ENCODE measurements at regions not wholly inside any gene's neighbourhood (a gene's known extent, or its start where the extent isn't known, plus 50 kb on each side); places are given as distances from the start of the nearest gene placed in this dataset.

DNA sequence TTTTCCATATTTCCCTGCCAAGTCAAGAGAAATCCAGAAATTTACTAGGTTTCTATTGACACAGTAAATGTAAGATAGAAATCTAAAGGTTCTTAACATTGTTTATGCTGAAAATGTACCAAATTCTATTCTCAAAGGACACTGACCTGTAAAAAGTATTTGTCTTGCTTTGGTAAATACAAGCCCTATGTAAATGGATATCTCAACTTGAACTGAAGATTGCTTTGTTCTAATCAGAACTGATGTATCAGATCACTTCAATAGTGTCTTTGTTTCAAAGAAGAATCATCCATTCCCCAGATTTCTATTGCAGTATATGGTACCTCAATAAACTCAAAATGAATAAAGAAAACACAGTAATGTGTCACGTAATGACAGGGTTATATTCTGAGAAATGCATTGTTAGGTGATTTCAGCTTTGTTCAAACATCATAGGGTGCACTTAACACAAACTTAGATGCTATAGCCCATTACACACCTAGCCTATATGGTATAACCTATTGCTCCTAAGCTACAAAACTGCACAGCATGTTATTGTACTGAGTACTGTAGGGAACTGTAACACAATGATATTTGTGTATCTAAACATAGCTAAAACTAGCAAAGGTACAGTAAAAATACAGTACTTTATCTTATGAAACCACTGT is 143.5 kb upstream of the NECTIN3 start:
- Histone ChIP-seq H3K27me3 (ENCODE audit: insufficient read depth, low read depth) (no peaks in the 10 kb centered on the region), H3K9ac (no peak overlapping the region), H3K4me2 (no peak overlapping the region), H3K79me2 (ENCODE audit: insufficient read depth, low read depth) (no peaks in the 10 kb centered on the region), H2AFZ (ENCODE audit: low read depth) (no peak overlapping the region), H4K20me1 (ENCODE audit: insufficient read depth) (no peaks in the 10 kb centered on the region), H3K27ac (no peak overlapping the region), H3K4me1 (ENCODE audit: low read depth, poor library complexity, severe bottlenecking) (no peaks in the 10 kb centered on the region), H3K4me3 (IDR thresholded peaks at IDR 0.05; ENCODE audit: insufficient read depth, low read depth, low read length) (no peak overlapping the region), H3K36me3 (ENCODE audit: insufficient read depth) (no peaks in the 10 kb centered on the region)
- TF ChIP-seq, protein P1, sequence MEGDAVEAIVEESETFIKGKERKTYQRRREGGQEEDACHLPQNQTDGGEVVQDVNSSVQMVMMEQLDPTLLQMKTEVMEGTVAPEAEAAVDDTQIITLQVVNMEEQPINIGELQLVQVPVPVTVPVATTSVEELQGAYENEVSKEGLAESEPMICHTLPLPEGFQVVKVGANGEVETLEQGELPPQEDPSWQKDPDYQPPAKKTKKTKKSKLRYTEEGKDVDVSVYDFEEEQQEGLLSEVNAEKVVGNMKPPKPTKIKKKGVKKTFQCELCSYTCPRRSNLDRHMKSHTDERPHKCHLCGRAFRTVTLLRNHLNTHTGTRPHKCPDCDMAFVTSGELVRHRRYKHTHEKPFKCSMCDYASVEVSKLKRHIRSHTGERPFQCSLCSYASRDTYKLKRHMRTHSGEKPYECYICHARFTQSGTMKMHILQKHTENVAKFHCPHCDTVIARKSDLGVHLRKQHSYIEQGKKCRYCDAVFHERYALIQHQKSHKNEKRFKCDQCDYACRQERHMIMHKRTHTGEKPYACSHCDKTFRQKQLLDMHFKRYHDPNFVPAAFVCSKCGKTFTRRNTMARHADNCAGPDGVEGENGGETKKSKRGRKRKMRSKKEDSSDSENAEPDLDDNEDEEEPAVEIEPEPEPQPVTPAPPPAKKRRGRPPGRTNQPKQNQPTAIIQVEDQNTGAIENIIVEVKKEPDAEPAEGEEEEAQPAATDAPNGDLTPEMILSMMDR (conservative IDR thresholded peaks at IDR 0.05; ENCODE audit: low read depth, low read length): no peak

DNA sequence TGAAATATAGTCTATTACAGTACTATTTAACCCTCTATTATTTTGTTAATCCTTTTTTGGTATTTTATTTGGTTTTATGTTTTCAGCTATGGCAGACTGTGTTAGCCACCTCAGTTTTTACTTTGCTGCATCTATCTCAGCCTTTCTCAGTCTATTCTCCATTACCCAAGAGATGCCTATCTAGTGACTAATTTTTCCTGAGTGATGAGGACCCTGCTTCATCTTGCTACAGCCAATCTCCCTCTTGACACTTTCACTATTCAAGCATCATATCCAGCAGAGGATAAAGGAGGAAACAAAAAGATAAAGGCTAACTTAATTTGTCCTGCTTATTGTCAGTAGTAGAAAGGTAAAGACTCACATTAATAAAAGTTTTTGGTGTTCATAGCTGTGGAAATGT is 141.8 kb upstream of the NECTIN3 start:
- no peak overlapping the region for H3K9ac ChIP-seq
- no peaks in the 10 kb centered on the region for H3K36me3 ChIP-seq (ENCODE audit: insufficient read depth)
- no peak overlapping the region for H3K4me3 ChIP-seq (IDR thresholded peaks at IDR 0.05; ENCODE audit: insufficient read depth, low read depth, low read length)
- TF ChIP-seq, protein P1 (conservative IDR thresholded peaks at IDR 0.05; ENCODE audit: low read depth, low read length): no peak
- no peaks in the 10 kb centered on the region for H4K20me1 ChIP-seq (ENCODE audit: insufficient read depth)
- no peak overlapping the region for H3K4me2 ChIP-seq
- H3K27me3 ChIP-seq (ENCODE audit: insufficient read depth, low read depth): no peaks in the 10 kb centered on the region
- H2AFZ ChIP-seq (ENCODE audit: low read depth): no peak overlapping the region
- no peak overlapping the region for H3K27ac ChIP-seq
- no peaks in the 10 kb centered on the region for H3K4me1 ChIP-seq (ENCODE audit: low read depth, poor library complexity, severe bottlenecking)
- H3K79me2 ChIP-seq (ENCODE audit: insufficient read depth, low read depth): no peaks in the 10 kb centered on the region

DNA sequence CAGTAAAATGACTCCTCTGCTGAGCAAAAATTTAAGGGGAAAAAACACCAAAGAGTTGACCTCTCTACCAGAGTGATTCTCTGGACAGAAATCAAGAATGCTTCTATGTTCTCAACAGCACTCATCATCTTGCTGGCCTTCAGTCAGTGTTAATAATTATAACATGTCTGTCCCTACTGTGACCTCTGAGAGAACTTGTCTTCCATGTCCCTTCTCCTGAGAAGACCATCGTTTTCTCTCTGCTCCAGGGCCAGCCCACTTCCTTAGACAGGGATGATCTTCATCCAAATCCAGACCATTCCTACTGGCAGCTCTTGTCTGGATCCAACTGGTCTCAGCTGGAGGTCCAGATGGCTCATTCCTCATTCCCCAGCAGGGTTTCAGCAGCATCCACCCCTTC is 139.0 kb upstream of the NECTIN3 start:
- TF ChIP-seq, protein P1 (conservative IDR thresholded peaks at IDR 0.05; ENCODE audit: low read depth, low read length): no peak
- no peak overlapping the region for H3K27ac ChIP-seq
- H3K36me3 ChIP-seq (ENCODE audit: insufficient read depth): no peaks in the 10 kb centered on the region
- H2AFZ ChIP-seq (ENCODE audit: low read depth): no peak overlapping the region
- no peaks in the 10 kb centered on the region for H3K27me3 ChIP-seq (ENCODE audit: insufficient read depth, low read depth)
- no peak overlapping the region for H3K4me3 ChIP-seq (IDR thresholded peaks at IDR 0.05; ENCODE audit: insufficient read depth, low read depth, low read length)
- no peaks in the 10 kb centered on the region for H3K79me2 ChIP-seq (ENCODE audit: insufficient read depth, low read depth)
- H3K4me2 ChIP-seq: no peak overlapping the region
- no peaks in the 10 kb centered on the region for H4K20me1 ChIP-seq (ENCODE audit: insufficient read depth)
- no peak overlapping the region for H3K9ac ChIP-seq
- no peaks in the 10 kb centered on the region for H3K4me1 ChIP-seq (ENCODE audit: low read depth, poor library complexity, severe bottlenecking)

DNA sequence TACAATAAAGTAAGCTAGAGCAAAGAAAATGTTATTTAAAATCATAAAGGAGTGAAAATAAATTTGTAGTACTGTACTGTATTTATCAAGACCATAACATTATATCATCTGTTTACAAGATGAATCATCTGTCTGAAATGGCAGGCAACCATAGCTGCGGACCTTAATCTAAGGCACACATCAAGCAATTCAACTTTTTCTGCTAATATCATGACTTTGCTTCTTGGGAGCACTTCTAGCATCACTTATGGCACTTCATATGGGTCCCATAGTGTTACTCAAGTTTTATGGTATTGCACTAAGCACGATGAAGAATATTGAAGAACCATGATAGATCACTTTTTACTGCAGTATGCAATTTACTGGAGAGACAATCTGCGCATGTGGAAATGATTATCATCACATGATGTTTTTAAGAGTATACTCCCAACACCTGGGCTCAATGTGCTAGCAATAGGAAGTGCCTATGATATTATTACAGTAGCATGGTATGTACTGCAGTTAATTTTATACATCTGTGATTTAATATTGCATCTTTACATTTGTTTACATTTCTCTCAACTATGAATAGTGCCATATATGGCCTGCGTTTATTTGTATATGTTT is 137.7 kb upstream of the NECTIN3 start:
- Histone ChIP-seq H3K4me1 (ENCODE audit: low read depth, poor library complexity, severe bottlenecking) (no peaks in the 10 kb centered on the region), H3K4me3 (IDR thresholded peaks at IDR 0.05; ENCODE audit: insufficient read depth, low read depth, low read length) (no peak overlapping the region), H3K27ac (no peak overlapping the region), H3K79me2 (ENCODE audit: insufficient read depth, low read depth) (no peaks in the 10 kb centered on the region), H3K4me2 (no peak overlapping the region), H4K20me1 (ENCODE audit: insufficient read depth) (no peaks in the 10 kb centered on the region), H3K36me3 (ENCODE audit: insufficient read depth) (no peaks in the 10 kb centered on the region), H2AFZ (ENCODE audit: low read depth) (no peak overlapping the region), H3K27me3 (ENCODE audit: insufficient read depth, low read depth) (no peaks in the 10 kb centered on the region), H3K9ac (no peak overlapping the region)
- TF ChIP-seq, protein P1 (conservative IDR thresholded peaks at IDR 0.05; ENCODE audit: low read depth, low read length): no peak
